ENCODE measurements at regions not wholly inside any gene's neighbourhood (a gene's known extent, or its start where the extent isn't known, plus 50 kb on each side); places are given as distances from the start of the nearest gene placed in this dataset.

DNA sequence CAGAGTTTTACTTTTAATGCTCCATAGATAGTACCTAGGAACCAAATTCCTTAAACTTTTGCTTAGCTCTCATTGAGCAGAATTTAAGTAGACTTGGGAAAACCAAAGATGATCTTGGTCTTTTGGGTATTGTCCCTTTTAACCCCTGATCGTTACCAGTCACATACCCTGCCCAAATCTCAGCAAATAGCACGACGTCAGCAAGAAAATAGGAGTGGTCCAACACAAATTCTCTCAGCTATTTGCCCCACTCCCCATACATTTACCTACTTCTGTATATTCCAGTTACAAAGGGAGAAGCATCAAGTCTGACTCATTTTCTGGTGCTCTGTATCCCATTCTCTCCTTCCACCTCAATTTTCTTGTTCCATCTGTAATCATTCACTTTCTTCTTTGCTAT is 387.3 kb downstream of the CCDC85A start:
- H3K4me3 ChIP-seq (ENCODE audit: low read depth, low read length) = no peak overlapping the region
- TF ChIP-seq, protein P1, sequence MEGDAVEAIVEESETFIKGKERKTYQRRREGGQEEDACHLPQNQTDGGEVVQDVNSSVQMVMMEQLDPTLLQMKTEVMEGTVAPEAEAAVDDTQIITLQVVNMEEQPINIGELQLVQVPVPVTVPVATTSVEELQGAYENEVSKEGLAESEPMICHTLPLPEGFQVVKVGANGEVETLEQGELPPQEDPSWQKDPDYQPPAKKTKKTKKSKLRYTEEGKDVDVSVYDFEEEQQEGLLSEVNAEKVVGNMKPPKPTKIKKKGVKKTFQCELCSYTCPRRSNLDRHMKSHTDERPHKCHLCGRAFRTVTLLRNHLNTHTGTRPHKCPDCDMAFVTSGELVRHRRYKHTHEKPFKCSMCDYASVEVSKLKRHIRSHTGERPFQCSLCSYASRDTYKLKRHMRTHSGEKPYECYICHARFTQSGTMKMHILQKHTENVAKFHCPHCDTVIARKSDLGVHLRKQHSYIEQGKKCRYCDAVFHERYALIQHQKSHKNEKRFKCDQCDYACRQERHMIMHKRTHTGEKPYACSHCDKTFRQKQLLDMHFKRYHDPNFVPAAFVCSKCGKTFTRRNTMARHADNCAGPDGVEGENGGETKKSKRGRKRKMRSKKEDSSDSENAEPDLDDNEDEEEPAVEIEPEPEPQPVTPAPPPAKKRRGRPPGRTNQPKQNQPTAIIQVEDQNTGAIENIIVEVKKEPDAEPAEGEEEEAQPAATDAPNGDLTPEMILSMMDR (IDR thresholded peaks at IDR 0.05; ENCODE audit: insufficient read depth, low read length, poor library complexity, severe bottlenecking) = no peak
- no peak for DNase-seq (ENCODE audit: low read depth)

DNA sequence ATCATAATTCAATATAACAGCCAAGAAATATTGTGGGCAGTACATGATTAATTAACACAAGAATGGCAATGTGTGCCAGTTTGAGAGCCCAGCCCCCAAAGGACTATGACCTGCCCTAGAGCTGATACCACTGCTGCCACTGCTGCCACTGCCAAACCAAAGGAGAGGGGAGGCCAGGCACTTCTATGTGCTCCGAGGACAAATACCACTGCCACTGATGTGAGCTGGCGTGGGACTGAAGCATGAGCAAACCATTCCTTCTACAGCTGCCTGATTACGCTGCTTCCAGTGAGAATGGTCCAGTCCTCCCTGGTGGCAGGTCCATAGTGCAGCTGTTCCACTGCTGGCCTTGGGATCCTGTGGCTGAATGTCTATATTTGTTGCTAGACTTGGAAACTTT is 392.2 kb downstream of the CCDC85A start:
- Histone ChIP-seq H3K36me3 (ENCODE audit: control insufficient read depth, insufficient read depth, low read length) (no peaks in the 10 kb centered on the region), H3K27me3 (ENCODE audit: control insufficient read depth, insufficient read depth, low read length) (no peaks in the 10 kb centered on the region), H3K4me3 (ENCODE audit: low read depth, low read length) (no peak overlapping the region)
- TF ChIP-seq, protein P1 (IDR thresholded peaks at IDR 0.05; ENCODE audit: insufficient read depth, low read length, poor library complexity, severe bottlenecking) = no peak
- DNase-seq (ENCODE audit: low read depth) = no peak

More for the DNA sequence above, 387.3 kb downstream of the CCDC85A start:
- Histone ChIP-seq H3K27me3 (ENCODE audit: control insufficient read depth, insufficient read depth, low read length) (no peaks in the 10 kb centered on the region), H3K36me3 (ENCODE audit: control insufficient read depth, insufficient read depth, low read length) (no peaks in the 10 kb centered on the region)

DNA sequence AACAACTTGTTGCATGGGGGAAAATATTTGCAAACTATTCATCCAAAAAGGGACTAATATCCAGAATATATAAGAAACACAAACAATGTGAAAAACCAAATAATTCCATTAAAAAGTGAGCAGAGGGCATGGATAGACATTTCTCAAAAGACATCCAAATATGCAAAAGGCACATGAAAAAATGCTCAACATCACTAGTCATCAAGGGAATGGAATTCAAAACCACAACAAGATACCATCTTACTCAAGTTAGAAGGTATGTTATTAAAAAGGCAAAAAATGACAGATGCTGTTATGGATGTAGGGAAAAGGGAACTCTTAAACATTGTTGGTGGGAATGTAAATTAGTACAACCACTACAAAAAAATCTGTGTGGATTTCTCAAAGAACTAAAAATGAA is 396.5 kb downstream of the CCDC85A start:
- DNase-seq (ENCODE audit: low read depth) = peak; percentile 10

DNA sequence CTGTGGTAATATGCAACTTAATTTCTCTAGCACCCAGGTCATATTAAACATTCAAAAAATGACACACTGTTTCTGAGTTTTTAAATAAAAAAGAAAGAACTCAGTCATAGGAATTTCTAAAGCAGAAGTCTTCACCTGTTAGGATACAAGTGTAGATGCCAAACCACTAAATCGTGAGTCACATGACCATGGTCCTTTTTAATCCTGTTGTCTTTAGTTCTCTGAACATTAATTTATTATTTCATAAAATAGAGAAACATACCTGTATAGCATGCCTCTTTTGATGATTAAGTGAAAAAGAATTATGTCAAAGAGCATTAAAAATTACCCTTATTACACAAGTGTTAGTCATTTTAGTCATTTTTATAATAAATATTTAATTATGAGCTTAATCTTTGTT is 398.8 kb downstream of the CCDC85A start:
- Histone ChIP-seq H3K27me3 (ENCODE audit: control insufficient read depth, insufficient read depth, low read length) (no peaks in the 10 kb centered on the region), H3K4me3 (ENCODE audit: low read depth, low read length) (no peak overlapping the region), H3K36me3 (ENCODE audit: control insufficient read depth, insufficient read depth, low read length) (no peaks in the 10 kb centered on the region)
- no peak for DNase-seq (ENCODE audit: low read depth)
- TF ChIP-seq, protein P1 (IDR thresholded peaks at IDR 0.05; ENCODE audit: insufficient read depth, low read length, poor library complexity, severe bottlenecking) = no peak

More for the DNA sequence above, 396.5 kb downstream of the CCDC85A start:
- TF ChIP-seq, protein P1 (IDR thresholded peaks at IDR 0.05; ENCODE audit: insufficient read depth, low read length, poor library complexity, severe bottlenecking) = no peak
- Histone ChIP-seq H3K4me3 (ENCODE audit: low read depth, low read length) (no peak overlapping the region), H3K27me3 (ENCODE audit: control insufficient read depth, insufficient read depth, low read length) (no peaks in the 10 kb centered on the region), H3K36me3 (ENCODE audit: control insufficient read depth, insufficient read depth, low read length) (no peaks in the 10 kb centered on the region)

DNA sequence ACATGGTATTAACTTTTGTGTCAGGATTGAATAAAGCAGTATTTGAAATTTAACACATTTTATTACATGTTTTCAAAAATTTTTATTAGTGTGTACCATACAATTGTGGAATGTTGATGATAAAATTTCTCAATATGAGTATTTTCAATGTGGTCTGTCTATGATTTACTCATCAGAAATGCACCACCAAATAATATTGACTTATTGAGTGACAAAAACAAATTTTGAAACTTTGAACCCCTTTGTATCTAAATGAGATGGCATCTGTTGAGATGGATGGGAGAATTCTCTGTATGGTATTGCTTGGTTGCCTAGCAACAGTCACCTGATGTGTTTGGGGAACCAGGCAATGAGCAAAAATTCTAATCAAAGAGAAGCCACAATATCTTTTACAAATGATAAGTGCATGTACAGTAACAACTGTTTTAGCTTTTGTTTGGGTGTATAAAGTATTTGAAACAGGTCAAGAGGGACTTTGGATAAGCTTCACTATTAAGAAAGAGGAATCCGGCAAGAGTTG is 400.1 kb downstream of the CCDC85A start:
- no peak overlapping the region for H3K4me3 ChIP-seq (ENCODE audit: low read depth, low read length)

DNA sequence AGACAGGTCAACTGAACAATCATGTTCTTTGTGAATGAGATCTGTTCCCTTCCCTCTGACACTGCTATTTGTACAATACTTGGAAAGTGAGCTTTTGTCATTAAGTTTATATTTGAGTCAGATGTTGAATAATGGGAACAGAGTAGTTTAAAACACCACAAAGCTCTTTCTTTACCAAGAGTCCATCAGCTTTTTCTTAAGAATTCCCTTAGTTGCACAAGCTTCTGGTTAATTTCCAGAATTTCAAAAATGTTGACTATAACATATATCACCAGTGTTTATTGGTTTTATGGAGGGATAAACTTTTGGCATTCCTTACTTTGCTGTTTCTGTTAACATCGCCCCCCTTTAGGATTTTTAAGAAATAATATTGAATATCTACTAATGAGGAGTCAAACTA is 403.7 kb downstream of the CCDC85A start:
- TF ChIP-seq, protein P1 (IDR thresholded peaks at IDR 0.05; ENCODE audit: insufficient read depth, low read length, poor library complexity, severe bottlenecking) = no peak
- no peaks in the 10 kb centered on the region for H3K27me3 ChIP-seq (ENCODE audit: control insufficient read depth, insufficient read depth, low read length)
- DNase-seq (ENCODE audit: low read depth) = no peak
- no peak overlapping the region for H3K4me3 ChIP-seq (ENCODE audit: low read depth, low read length)
- no peaks in the 10 kb centered on the region for H3K36me3 ChIP-seq (ENCODE audit: control insufficient read depth, insufficient read depth, low read length)

More for the DNA sequence above, 400.1 kb downstream of the CCDC85A start:
- TF ChIP-seq, protein P1 (IDR thresholded peaks at IDR 0.05; ENCODE audit: insufficient read depth, low read length, poor library complexity, severe bottlenecking) = no peak
- DNase-seq (ENCODE audit: low read depth) = no peak
- Histone ChIP-seq H3K27me3 (ENCODE audit: control insufficient read depth, insufficient read depth, low read length) (no peaks in the 10 kb centered on the region), H3K36me3 (ENCODE audit: control insufficient read depth, insufficient read depth, low read length) (no peaks in the 10 kb centered on the region)
